ENCODE measurements at regions not wholly inside any gene's neighbourhood (a gene's known extent, or its start where the extent isn't known, plus 50 kb on each side); places are given as distances from the start of the nearest gene placed in this dataset.

DNA sequence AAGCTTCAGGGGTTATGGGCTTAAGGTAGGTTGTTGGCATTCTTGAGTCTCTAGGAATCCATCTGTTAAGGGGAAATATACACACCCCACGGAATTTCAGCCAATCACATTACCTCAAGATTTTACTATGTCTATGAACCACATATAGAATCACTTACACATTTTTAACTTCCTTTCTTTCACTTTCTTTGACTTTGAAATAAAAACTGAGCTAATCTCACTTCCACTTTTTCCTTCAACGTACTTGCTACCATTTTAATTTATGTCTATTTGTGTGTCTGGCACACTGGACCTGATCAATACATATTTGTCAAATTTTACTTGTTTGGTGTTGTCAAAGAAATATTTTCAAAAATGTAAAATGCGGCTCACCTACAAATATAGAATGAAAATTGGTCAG is 545.4 kb upstream of the JAG1 start:
- TF ChIP-seq POLR2AphosphoS5 (IDR thresholded peaks at IDR 0.05; ENCODE audit: low read depth, low read length) (no peak), CEBPB (IDR thresholded peaks at IDR 0.05; ENCODE audit: low read depth, low read length) (no peak)

All from H1 (cell line).